Stomach smooth muscle (tissue), 2 donors: ENCODE measurements at regions not wholly inside any gene's neighbourhood (a gene's known extent, or its start where the extent isn't known, plus 50 kb on each side); places are given as distances from the start of the nearest gene placed in this dataset.

Experiments used
- H3K27ac ChIP-seq: one replicate; pipeline ENCODE4 v1.7.0; 2013; ENCODE audit warnings: mild to moderate bottlenecking, low read length, inconsistent platforms
- H3K27me3 ChIP-seq, 2 donors: one replicate each; pipeline ENCODE4 v1.7.0; 2013; ENCODE audit warnings: low read length in 2 of 2; ENCODE audit not compliant: insufficient read depth in 2 of 2, control insufficient read depth in 1 of 2
- H3K36me3 ChIP-seq, 2 donors: one replicate each; pipeline ENCODE4 v1.7.0; 2013; ENCODE audit warnings: low read length in 2 of 2; ENCODE audit not compliant: control insufficient read depth in 2 of 2, insufficient read depth in 2 of 2
- H3K4me1 ChIP-seq: one replicate; pipeline ENCODE4 v1.7.0; 2013; ENCODE audit warnings: low read length; ENCODE audit not compliant: control insufficient read depth, insufficient read depth
- H3K4me3 ChIP-seq, 2 donors: one replicate each; pipeline ENCODE4 v1.7.0; 2013; ENCODE audit warnings: low read length in 2 of 2
- H3K9ac ChIP-seq, 2 donors: one replicate each; pipeline ENCODE4 v1.7.0; 2013; ENCODE audit warnings: low read length in 2 of 2, mild to moderate bottlenecking in 1 of 2
- H3K9me3 ChIP-seq, 2 donors: one replicate each; pipeline ENCODE4 v1.7.0; 2013; ENCODE audit warnings: low read length in 2 of 2; ENCODE audit not compliant: control insufficient read depth in 2 of 2
- donor health status: healthy.
- donor health status: Pancreatic carcinoma.

DNA sequence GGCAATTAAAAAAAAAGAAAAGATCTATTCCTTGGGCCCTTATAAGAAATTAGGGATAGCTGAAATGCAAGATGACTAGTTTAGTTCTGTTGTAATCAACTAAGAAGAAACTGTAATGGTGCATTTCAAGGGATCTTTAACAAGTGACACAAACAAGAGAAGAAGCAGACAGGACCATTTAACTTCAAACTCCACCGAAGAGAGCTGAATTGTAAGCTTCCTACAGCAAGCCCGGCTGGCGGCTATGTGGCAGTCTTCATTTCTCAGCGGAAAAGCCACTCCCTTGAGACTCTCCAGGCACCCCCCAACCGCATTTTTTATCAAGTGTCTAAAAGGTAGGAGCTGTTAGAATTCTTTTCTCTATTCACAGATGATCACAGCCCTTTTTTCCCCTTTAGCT, 305.2 kb upstream of the ZNF507 start:
- H3K4me1 ChIP-seq = peaks cover 3% of the 10 kb centered on the region
- no peak overlapping the region for H3K9ac ChIP-seq
- H3K4me3 ChIP-seq = no peak overlapping the region
- H3K9me3 ChIP-seq = no peaks in the 10 kb centered on the region
- no peaks in the 10 kb centered on the region for H3K36me3 ChIP-seq
- H3K27me3 ChIP-seq = peaks cover 10 to 12% of the 10 kb centered on the region in 2 donors
- H3K27ac ChIP-seq = no peak overlapping the region

DNA sequence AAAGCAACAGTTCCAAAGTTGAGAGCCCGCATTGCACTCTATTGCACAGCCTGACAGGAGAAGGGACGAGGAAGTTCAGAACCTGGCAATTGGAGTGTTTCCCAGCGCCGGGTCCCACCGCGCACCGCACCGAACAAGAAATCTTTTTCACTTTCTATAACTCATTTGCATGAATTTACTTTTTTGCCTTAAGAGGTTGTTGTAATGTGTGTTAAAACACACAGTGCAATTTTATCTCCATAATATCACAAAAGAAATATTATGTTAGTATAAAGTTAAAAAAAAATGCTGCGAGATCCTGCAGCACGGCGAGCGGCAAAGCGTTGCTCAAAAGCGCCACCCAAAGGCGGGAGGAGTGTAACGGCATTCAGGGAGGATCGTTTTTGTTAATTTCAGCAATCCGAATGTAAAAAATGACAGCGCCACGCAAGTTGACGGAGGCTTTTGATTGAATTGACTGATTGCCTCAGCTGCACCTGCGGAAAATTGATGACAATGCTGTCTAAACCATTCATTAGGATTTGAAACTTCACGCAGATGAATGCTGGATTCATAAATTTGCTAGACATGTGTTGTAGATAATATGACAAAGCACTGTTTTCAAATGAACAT, 303.6 kb upstream of the ZNF507 start:
- no peaks in the 10 kb centered on the region for H3K9me3 ChIP-seq
- H3K36me3 ChIP-seq = no peaks in the 10 kb centered on the region
- peaks cover 10 to 12% of the 10 kb centered on the region in 2 donors for H3K27me3 ChIP-seq
- H3K4me1 ChIP-seq = peaks cover 3% of the 10 kb centered on the region
- H3K9ac ChIP-seq = no peak overlapping the region
- no peak overlapping the region for H3K27ac ChIP-seq
- peak overlapping the region; percentile 41 to 66 for H3K4me3 ChIP-seq

DNA sequence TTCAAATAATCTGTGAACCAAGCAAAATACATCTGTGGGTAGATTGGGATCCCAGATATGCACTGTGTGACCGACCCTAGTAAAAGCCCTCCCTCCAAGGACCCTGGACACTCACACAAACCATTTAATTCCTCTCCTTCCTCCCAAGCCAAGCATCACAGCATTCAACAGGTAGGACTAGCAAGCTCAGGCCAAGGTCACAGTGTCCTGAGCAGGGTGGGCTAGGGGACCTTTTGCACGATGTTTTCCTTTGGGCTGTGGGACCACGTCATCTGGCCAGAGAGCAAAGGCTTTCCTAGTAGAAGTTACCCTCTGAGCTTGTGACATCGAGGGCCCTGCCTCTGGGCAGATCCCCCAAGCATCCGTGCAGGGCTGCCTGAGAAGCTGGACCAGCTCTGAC, 297.6 kb upstream of the ZNF507 start:
- Histone ChIP-seq H3K36me3 (no peaks in the 10 kb centered on the region), H3K9me3 (no peaks in the 10 kb centered on the region), H3K9ac (no peak overlapping the region), H3K27ac (no peak overlapping the region), H3K4me3 (no peak overlapping the region), H3K4me1 (no peaks in the 10 kb centered on the region), H3K27me3 (peaks cover 10 to 11% of the 10 kb centered on the region in 2 donors)

DNA sequence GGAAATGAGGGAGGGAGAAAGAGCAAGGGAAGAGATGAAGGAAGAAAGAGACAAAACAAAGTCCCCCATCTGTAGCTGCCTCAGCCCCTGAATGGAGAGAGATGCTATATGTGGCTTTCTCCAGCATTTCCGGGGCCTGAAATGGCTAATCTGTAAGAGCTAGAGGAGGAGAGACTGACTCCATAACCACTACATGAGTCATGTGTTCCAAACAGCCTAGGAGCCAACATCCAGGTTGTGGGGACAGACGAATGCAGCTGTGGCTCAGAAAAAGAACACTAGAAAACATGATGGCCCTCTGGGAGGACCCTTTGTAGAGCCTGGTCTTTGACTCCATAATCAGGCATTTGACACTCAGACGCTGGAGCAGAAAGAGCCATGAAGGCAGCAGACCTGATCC, 292.0 kb upstream of the ZNF507 start:
- no peak overlapping the region for H3K4me3 ChIP-seq
- no peak overlapping the region for H3K27ac ChIP-seq
- H3K9ac ChIP-seq = no peak overlapping the region
- peaks cover 0 to 4% of the 10 kb centered on the region in 2 donors for H3K9me3 ChIP-seq
- H3K36me3 ChIP-seq = no peaks in the 10 kb centered on the region
- H3K4me1 ChIP-seq = no peaks in the 10 kb centered on the region
- peaks cover 0 to 5% of the 10 kb centered on the region in 2 donors for H3K27me3 ChIP-seq

DNA sequence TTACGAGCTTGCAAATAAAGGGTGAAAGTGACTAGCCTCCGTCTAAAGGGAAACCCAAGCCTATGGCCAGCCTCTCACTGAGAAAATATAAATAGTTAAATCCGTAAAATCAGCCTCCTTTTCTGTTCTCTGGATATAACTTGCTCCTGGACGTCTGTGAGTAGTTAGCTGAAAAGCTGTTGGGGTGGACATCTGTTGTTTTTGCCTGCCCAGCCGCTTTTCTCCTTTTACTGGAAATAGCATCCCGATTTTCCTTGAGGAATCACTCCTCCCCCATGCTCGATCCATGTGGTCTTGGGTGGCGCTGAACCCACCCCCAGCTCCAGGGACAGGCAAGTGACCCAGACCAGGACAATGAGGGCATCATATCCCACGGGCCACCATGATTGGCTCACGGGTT, 291.5 kb upstream of the ZNF507 start:
- no peak overlapping the region for H3K4me3 ChIP-seq
- peaks cover 0 to 4% of the 10 kb centered on the region in 2 donors for H3K9me3 ChIP-seq
- H3K9ac ChIP-seq = no peak overlapping the region
- no peaks in the 10 kb centered on the region for H3K4me1 ChIP-seq
- H3K36me3 ChIP-seq = no peaks in the 10 kb centered on the region
- no peak overlapping the region for H3K27ac ChIP-seq
- peaks cover 0 to 5% of the 10 kb centered on the region in 2 donors for H3K27me3 ChIP-seq

DNA sequence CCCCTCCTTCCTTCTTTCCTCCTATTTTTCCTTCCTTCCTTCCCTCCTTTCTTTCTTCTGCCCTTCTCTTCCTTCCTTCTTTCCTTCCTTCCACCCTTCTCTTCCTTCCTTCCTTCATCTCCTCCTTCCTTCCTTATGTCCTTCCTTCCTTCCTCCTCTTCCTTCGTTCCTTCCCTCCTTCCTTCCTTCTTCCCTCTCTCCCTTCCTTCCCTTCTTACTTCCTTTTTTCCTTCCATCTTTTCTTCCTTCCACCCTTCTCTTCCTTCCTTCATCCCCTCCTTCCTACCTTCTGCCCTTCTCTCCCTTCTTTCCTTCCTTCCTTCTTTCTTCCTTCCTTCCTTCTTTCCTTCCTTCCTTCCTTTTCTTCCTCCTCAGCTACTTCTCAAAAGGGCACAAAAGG, 287.3 kb upstream of the ZNF507 start:
- Histone ChIP-seq H3K9ac (no peak overlapping the region), H3K36me3 (no peaks in the 10 kb centered on the region), H3K9me3 (peaks cover 0 to under 1% of the 10 kb centered on the region in 2 donors), H3K4me3 (no peak overlapping the region), H3K27ac (no peak overlapping the region), H3K4me1 (no peaks in the 10 kb centered on the region), H3K27me3 (peaks cover 0 to 2% of the 10 kb centered on the region in 2 donors)

DNA sequence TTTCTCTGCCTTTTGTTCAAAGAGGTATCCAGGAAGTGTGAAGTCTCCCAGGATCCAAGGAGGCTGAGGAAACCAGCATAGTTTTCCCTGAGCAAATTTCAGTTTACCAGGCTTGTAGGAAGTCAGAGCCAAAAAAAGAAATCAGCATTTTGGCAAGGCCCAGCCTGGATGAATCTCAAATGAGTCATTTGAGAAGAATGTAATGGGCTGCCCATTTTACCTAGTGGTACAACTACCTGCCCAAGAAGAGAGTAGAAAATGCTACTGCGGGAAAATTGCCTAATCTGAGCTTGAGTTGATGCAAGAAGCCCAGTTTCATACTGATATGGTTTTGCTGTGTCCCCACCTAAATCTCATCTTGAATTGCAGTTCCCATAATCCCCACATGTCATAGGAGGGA, 284.1 kb upstream of the ZNF507 start:
- no peaks in the 10 kb centered on the region for H3K36me3 ChIP-seq
- H3K4me1 ChIP-seq = no peaks in the 10 kb centered on the region
- no peak overlapping the region for H3K9ac ChIP-seq
- no peak overlapping the region for H3K4me3 ChIP-seq
- H3K27ac ChIP-seq = no peak overlapping the region
- no peaks in the 10 kb centered on the region for H3K9me3 ChIP-seq
- peaks cover 0 to 2% of the 10 kb centered on the region in 2 donors for H3K27me3 ChIP-seq

DNA sequence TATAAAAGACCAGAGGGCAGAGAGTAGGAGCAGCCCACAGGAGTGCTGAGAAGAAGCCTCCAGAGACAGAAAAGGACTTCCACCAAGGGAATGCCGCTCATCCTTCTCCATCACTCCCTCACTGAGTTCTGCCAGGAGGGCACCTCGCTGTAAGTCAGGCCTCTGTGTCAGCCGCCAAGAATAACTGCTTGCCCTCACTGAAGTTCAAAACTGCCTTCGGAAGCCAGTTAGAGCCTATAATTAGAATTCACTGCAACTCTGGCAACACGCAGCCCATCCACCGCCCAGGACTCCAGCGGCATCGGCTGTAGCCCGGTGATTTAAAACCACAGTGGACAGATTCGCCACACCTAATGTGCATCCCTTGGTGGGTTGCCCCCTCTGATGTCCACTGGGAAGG, 281.8 kb upstream of the ZNF507 start:
- Histone ChIP-seq H3K4me1 (no peaks in the 10 kb centered on the region), H3K27me3 (peaks cover 0 to 2% of the 10 kb centered on the region in 2 donors), H3K27ac (no peak overlapping the region), H3K9me3 (no peaks in the 10 kb centered on the region), H3K9ac (no peak overlapping the region), H3K4me3 (no peak overlapping the region), H3K36me3 (no peaks in the 10 kb centered on the region)

DNA sequence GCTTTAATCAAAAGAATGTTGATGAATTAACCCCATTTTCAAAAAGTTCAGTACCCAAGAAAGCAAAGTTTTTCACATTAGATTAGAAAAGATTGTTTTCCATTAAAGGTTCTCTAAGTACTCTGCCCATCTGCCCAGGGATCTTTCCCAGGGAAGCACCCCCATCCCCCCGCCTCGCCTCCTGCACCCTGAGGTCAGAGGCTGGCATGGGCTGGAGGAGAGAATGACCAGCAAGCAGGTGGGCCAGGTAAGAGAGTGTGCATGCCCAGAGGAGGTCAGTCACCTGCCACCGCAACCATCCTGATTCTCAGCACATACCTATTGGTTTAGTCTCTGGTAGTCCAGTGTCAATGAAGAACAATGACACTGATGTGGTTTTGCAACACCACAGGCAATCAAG, 279.4 kb upstream of the ZNF507 start:
- no peak overlapping the region for H3K27ac ChIP-seq
- H3K36me3 ChIP-seq = no peaks in the 10 kb centered on the region
- no peak overlapping the region for H3K9ac ChIP-seq
- H3K4me3 ChIP-seq = no peak overlapping the region
- H3K4me1 ChIP-seq = no peaks in the 10 kb centered on the region
- H3K27me3 ChIP-seq = peaks cover 0 to 2% of the 10 kb centered on the region in 2 donors
- no peaks in the 10 kb centered on the region for H3K9me3 ChIP-seq

DNA sequence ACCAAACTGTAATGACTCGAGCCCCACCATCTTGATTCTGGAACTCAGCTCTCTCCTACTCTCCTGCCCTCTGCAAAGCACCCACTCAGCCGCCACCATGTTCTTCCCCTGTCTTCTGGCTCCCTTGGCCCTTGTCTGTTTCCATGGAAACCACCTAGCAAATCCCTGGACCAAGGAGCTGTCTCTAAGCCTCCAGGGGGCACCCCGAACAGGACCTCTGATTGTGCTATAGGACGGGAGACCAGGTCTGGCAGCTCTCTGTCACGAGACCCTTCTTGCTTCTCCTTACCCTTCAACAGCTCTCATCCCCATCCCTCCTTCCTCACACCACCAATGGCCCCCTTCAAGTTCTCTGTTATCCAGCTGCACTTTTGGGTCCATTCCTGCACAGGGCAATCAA, 277.7 kb upstream of the ZNF507 start:
- Histone ChIP-seq H3K4me1 (no peaks in the 10 kb centered on the region), H3K27me3 (no peaks in the 10 kb centered on the region), H3K36me3 (no peaks in the 10 kb centered on the region)

DNA sequence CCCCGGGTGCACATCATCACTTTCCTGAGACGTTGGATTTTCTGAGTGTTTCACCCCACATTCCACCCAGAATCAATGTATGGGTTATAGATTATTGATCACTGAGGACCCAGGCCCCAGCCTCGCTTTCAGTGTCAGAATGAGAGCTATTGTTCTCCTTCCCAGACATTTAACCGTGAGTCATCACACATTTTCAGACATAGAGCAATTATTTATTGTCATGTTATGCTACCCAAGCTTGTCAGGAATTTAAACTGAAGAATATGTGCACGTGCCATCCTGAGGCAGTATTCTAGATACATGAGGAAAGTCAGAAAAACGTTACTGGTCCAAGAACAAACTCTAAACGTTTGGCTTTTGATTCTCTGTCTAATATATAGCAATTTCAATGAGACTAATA, 276.6 kb upstream of the ZNF507 start:
- H3K27ac ChIP-seq = no peak overlapping the region
- no peaks in the 10 kb centered on the region for H3K4me1 ChIP-seq
- H3K36me3 ChIP-seq = no peaks in the 10 kb centered on the region
- H3K9me3 ChIP-seq = no peaks in the 10 kb centered on the region
- H3K4me3 ChIP-seq = no peak overlapping the region
- H3K27me3 ChIP-seq = no peaks in the 10 kb centered on the region
- no peak overlapping the region for H3K9ac ChIP-seq

More for the DNA sequence above, 277.7 kb upstream of the ZNF507 start:
- no peak overlapping the region for H3K4me3 ChIP-seq
- H3K27ac ChIP-seq = no peak overlapping the region
- no peaks in the 10 kb centered on the region for H3K9me3 ChIP-seq
- no peak overlapping the region for H3K9ac ChIP-seq
